Spleen (tissue), 11 donors: ENCODE measurements at regions not wholly inside any gene's neighbourhood (a gene's known extent, or its start where the extent isn't known, plus 50 kb on each side); places are given as distances from the start of the nearest gene placed in this dataset.
"Not testable (repeated sequence)": the region's sequence is repeated elsewhere in the genome, so short reads cannot be mapped to it uniquely, and the experiment has no call there.

Experiments used
- DNase-seq: peaks from one replicate; pipeline ENCODE4 v3.0.0-alpha.2; 2020
- H3K27ac ChIP-seq, 8 donors: fragments of 200-600 bp; sonication (generic) in 7 of 8; 1 replicate in 4 of 8; 2 replicates in 4 of 8; pipeline versions ENCODE4 v1.5.0 to v1.8.0; 2016 to 2021; ENCODE audit warnings: inconsistent platforms in 4 of 8, mild to moderate bottlenecking in 4 of 8, moderate library complexity in 1 of 8
- H3K27me3 ChIP-seq, 7 donors: fragments of 200-600 bp; sonication (generic) in 6 of 7; replicated peaks in 1 of 7; 1 replicate in 4 of 7; 2 replicates in 3 of 7; pipeline versions ENCODE4 v1.5.0 to v1.8.0; 2016 to 2021; ENCODE audit warnings: inconsistent platforms in 3 of 7, mild to moderate bottlenecking in 1 of 7
- H3K36me3 ChIP-seq, 6 donors: fragments of 200-600 bp; sonication (generic) in 5 of 6; 1 replicate in 4 of 6; 2 replicates in 2 of 6; pipeline versions ENCODE4 v1.5.0 to v1.8.0; 2016 to 2021; ENCODE audit warnings: inconsistent platforms in 2 of 6
- H3K4me1 ChIP-seq, 6 donors: fragments of 200-600 bp; sonication (generic) in 5 of 6; 1 replicate in 3 of 6; 2 replicates in 3 of 6; pipeline versions ENCODE4 v1.5.0 to v1.8.0; 2016 to 2021; ENCODE audit warnings: inconsistent platforms in 3 of 6
- H3K4me3 ChIP-seq, 8 donors: fragments of 200-600 bp; sonication (generic) in 7 of 8; 1 replicate in 4 of 8; 2 replicates in 4 of 8; pipeline versions ENCODE4 v1.5.0 to v1.8.0; 2016 to 2021; ENCODE audit warnings: inconsistent platforms in 4 of 8, mild to moderate bottlenecking in 4 of 8, moderate library complexity in 2 of 8
- H3K9me3 ChIP-seq, 8 donors: fragments of 200-600 bp; sonication (generic) in 7 of 8; 1 replicate in 4 of 8; 2 replicates in 4 of 8; pipeline versions ENCODE4 v1.5.0 to v1.8.0; 2016 to 2021; ENCODE audit warnings: inconsistent platforms in 4 of 8
- CTCF ChIP-seq, 11 experiments: fragments of 200-600 bp in 7 of 11; fragments of 450-650 bp in 4 of 11; sonication (generic) in 4 of 11; IDR thresholded peaks in 8 of 11; conservative IDR thresholded peaks in 3 of 11; 1 replicate in 7 of 11; 2 replicates in 4 of 11; pipeline versions ENCODE4 v1.4.0 to v1.8.0; 2016 to 2021; ENCODE audit warnings: antibody characterized with exemption in 11 of 11, inconsistent platforms in 4 of 11, mild to moderate bottlenecking in 1 of 11
- POLR2A ChIP-seq, 3 donors: fragments of 450-650 bp; IDR thresholded peaks; one replicate each; pipeline ENCODE4 v1.5.1; 2017; ENCODE audit warnings: antibody characterized with exemption in 3 of 3, mild to moderate bottlenecking in 1 of 3
- POLR2AphosphoS5 ChIP-seq, 3 donors: sonication (generic); formaldehyde crosslinking; IDR thresholded peaks; one replicate each; pipeline ENCODE4 v1.5.1; 2017; ENCODE audit warnings: antibody characterized with exemption in 3 of 3
- WGBS, 5 donors: extraction: QIAGEN DNeasy Blood & Tissue Kit in 3 of 5; methylation state at CpG; one replicate each; pipeline versions ENCODE4 v1.1.5 to v1.1.7; 2013 to 2018; 5-methylcytosine and 5-hydroxymethylcytosine counted together
- intact Hi-C: fragments of 100-400 bp; cut with DNase I; formaldehyde crosslinking; loops from one replicate; pipeline ENCODE4 v1.15.0; 2023; ENCODE audit warnings: low total_unique reads
- donor health status: healthy with polysubstance abuse.
- donor health status: DM: no; HTN: no; CAD: no; lungs with moderate emphysema.
- donor health status: DM: no; HTN: no; CAD: no.
- donor health status: Bipolar disorder and iron deficiency.
- donor health status: healthy.
- donor health status: DM: no; HTN: no; CAD: no.
- donor health status: DM: yes; HTN: yes; CAD: no.

- 61 to 70% (median 67%) methylated on average over 7 of the region's 7 CpGs for WGBS, 5 donors
- no peaks in the 10 kb centered on the region for H3K36me3 ChIP-seq
- no peaks in the 10 kb centered on the region for H3K27me3 ChIP-seq
- H3K27ac ChIP-seq: no peak overlapping the region
- peaks cover 4 to 51% (median 34%) of the 10 kb centered on the region in 8 donors for H3K9me3 ChIP-seq
- no peak for TF ChIP-seq POLR2A (IDR thresholded peaks at IDR 0.05)
- TF ChIP-seq POLR2AphosphoS5 (IDR thresholded peaks at IDR 0.05): no peak
- TF ChIP-seq CTCF (IDR thresholded peaks at IDR 0.05 in 8 of 11, conservative IDR thresholded peaks at IDR 0.05 in 3 of 11): no peak
- no peak for DNase-seq
- H3K4me1 ChIP-seq: no peaks in the 10 kb centered on the region
- H3K4me3 ChIP-seq: no peak overlapping the region
- intact Hi-C loops: no loop called here
These were observed 203.0 kb upstream of the TBX18 start for GRCh38 chr6:84967389-84967788.

DNA sequence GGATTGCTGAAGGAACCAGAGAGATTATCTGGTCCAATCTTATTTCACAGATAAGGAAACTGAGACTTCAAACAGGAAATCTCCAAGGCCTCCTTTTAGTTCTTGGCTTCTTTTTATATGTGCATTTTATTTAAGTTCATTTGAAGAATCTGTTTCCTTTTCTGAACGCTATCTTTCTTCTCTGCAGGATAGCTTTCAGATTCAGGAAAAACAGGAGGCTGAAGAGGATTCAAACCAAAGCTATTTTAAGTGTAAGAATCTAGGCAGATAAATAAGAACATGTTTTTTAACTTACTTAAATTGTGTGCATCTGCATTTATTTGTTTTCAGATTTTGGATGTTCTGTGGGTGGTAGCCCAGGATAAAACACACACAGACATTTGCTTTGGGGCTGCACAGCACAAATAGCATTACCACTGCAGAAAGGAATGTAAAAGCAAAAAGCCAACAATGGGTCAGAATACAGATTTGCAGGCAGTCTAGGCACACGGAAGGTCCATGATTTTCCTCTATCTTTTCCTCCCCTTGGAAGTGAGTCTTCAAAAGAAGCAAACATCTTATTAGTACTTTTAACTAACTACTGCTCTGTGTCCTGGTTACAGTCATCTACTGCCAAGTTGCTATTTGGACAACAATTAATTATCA is 188.8 kb upstream of the TBX18 start:
- no peaks in the 10 kb centered on the region for H3K36me3 ChIP-seq
- H3K4me1 ChIP-seq: no peaks in the 10 kb centered on the region
- TF ChIP-seq CTCF (IDR thresholded peaks at IDR 0.05 in 8 of 11, conservative IDR thresholded peaks at IDR 0.05 in 3 of 11) (no peak), POLR2AphosphoS5 (IDR thresholded peaks at IDR 0.05) (no peak), POLR2A (IDR thresholded peaks at IDR 0.05) (no peak)
- peaks cover 0 to 38% (median 11%) of the 10 kb centered on the region in 8 donors for H3K9me3 ChIP-seq
- H3K27ac ChIP-seq: no peak overlapping the region
- DNase-seq: no peak
- no peaks in the 10 kb centered on the region for H3K27me3 ChIP-seq
- no peak overlapping the region for H3K4me3 ChIP-seq
- 42 to 59% (median 52%) methylated on average over 2 of the region's 2 CpGs for WGBS, 5 donors
- intact Hi-C loops: no loop called here

- H3K4me1 ChIP-seq, H3K4me3 ChIP-seq, H3K27ac ChIP-seq, DNase-seq, H3K27me3 ChIP-seq, H3K36me3 ChIP-seq, intact Hi-C loops: not testable (repeated sequence)
- peaks cover 0 to 46% (median 18%) of the 10 kb centered on the region in 8 donors for H3K9me3 ChIP-seq
- 72 to 88% (median 81%) methylated on average over 6 to 7 of the region's 7 CpGs for WGBS, 5 donors
These were observed 180.5 kb upstream of the TBX18 start for GRCh38 chr6:84944926-84945325.

- DNase-seq: no peak
- H3K4me1 ChIP-seq: no peaks in the 10 kb centered on the region
- H3K36me3 ChIP-seq: no peaks in the 10 kb centered on the region
- H3K9me3 ChIP-seq: peaks cover 0 to 40% (median 10%) of the 10 kb centered on the region in 8 donors
- TF ChIP-seq POLR2A (IDR thresholded peaks at IDR 0.05) (no peak), CTCF (IDR thresholded peaks at IDR 0.05 in 8 of 11, conservative IDR thresholded peaks at IDR 0.05 in 3 of 11) (no peak), POLR2AphosphoS5 (IDR thresholded peaks at IDR 0.05) (no peak)
- H3K27ac ChIP-seq: no peak overlapping the region
- H3K27me3 ChIP-seq: no peaks in the 10 kb centered on the region
- no peak overlapping the region for H3K4me3 ChIP-seq
- intact Hi-C loops: no loop called here
- WGBS, 5 donors: 92 to 97% (median 94%) methylated on average over 1 of the region's 1 CpG
These were observed 179.5 kb upstream of the TBX18 start for GRCh38 chr6:84943905-84944304.

DNA sequence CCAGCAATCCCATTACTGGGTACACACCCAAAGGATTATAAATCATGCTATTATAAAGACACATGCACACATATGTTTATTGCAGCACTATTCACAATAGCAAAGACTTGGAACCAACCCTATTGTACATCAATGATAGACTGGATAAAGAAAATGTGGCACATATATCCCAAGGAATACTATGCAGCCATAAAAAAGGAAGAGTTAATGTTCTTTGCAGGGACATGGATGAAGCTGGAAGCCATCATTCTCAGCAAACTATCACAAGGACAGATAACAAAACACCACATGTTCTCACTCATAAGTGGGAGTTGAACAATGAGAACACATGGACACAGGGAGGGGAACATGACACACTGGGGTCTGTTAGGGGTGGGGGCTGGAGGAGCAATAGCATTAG is 177.2 kb upstream of the TBX18 start:
- H3K27me3 ChIP-seq, DNase-seq, H3K36me3 ChIP-seq, H3K4me1 ChIP-seq, intact Hi-C loops, H3K4me3 ChIP-seq, H3K27ac ChIP-seq: not testable (repeated sequence)
- H3K9me3 ChIP-seq: peaks cover 0 to 25% (median 8%) of the 10 kb centered on the region in 8 donors
